ENCODE measurements at regions not wholly inside any gene's neighbourhood (a gene's known extent, or its start where the extent isn't known, plus 50 kb on each side); places are given as distances from the start of the nearest gene placed in this dataset.

DNA sequence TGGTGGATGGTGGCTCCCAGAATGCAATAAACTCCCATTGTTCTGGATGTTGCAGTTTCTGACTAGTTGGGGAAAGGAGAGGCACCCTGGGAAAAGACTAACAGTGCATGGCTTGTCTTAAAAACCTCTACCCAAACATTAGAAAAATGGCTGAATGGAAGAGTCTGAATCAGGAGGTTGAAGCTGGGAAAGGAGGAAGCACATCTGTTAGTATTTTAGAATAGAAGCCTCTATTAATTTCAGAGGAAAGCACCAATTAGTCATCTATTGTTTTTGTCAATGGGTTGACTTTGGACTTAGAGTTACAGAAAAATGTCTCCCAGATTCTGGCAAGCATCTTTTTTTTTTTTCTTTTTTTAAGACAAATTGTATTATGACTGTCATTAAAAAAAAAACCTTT lies 56.1 kb upstream of the ELMO1 start:
- peak; percentile 11 to 81 for DNase-seq (ENCODE audit: low read depth in 2 of 2)

DNA sequence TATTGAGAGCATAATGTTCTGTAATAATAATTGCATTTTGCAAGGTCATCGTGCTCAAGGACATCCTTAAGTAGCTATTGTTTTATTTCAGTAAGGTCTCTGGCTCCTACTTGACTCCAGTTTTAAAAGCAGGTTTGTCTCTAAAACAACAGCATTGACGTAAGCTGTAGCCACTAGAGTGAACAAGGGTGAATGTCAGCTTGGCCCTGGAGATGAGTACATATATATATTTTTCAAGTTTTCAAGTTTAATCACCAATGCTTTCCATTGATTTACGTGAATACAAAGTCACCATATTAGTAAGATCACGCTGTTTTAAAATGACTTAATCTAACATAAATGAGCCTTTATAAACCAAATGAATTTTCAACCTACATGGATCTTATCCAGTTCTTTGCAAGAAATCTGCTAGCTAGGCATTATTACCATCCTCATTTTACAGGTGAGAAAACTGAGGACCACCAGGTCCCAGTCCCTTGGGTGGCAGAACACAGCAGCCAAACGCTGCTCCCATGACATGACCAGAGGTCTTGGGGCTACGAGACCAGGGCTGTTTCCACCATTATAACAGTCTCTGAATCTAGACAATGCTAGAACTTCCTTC lies 57.2 kb upstream of the ELMO1 start:
- no peak for DNase-seq (ENCODE audit: low read depth in 2 of 2)

DNA sequence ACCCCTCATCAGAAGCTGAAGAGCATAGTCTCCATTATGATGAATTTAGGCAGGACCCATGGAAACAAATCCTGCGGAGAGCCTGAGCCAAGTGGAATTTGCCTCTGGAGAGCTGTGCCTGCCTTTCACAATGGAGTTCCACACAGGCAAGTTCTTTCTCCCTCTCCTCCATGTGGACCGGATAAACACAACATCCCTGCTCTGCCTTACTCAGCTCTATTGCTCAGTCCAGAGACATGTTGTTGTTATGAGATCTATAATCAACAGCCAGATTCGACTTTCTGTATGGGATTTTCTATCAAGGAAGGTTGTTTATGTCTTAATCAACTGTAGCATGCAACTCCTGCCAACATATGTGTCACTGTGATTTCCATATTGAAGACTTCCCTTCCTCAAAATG lies 59.5 kb upstream of the ELMO1 start:
- peak; percentile 5 to 16 for DNase-seq (ENCODE audit: low read depth in 2 of 2)

DNA sequence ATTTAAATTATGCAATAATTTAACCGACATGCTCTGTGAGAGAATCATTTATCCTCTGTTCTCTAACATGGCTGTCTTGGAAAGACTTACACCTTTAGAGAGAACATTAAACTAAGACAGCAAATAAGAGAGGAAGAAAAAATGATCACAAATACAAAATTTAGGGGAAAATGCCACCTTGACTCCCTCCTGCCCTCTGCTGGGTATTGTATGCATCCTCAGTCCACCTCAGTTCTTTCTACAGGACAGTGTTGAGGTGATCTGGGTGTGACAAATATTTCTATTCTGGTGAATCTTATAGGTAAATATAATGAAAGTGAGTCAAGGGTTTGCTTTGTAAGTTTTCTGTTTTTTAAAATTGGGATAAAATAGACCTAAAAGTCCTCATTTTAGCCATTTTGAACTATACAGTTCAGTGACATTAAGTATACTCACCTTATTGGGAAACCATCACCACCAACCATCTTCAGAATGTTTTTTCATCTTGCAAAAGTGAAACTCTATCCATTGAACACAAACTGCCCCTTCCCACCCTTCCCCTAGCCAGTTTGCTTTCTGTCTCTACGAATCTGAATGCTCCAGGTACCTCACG lies 61.5 kb upstream of the ELMO1 start:
- peak; percentile 41 to 66 for DNase-seq (ENCODE audit: low read depth in 2 of 2)

DNA sequence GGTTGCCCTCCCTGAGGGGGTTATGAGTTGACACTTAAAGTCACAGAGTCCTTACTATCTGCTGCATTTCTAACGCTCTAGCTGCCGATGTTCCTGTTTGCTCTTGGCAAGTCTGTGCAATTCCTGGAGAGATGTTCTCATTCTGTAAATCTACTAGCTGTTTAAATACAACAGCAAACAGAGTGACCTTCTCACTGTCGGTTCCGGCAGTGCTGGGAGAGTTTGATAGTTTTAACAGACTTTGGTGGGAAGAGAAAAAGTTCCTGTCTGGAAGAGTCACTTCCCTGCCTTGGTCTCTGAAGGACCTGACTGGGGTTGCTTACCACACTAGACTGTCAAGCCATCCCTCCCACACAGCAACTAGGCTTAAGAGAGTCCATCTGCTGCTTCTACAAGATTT lies 63.3 kb upstream of the ELMO1 start:
- DNase-seq (ENCODE audit: low read depth in 2 of 2): no peak

DNA sequence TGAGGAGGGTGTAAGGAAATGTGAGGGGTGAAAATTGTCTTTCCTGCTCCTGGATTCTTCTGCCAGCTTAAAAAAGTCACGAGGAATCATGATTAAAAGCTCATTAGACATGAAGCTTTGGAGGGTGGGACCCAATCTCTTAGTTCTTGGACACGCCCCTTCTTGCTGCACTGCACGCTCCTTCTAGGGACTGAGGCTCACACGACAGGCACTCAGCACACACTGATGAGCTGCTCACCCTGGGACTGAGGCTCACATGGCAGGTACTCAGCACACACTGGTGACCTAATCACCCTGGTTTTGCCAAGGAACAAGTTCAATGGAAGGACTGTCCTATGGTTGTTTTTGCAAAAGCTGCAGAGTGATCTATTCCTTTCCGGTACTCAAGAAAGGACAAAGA lies 65.8 kb upstream of the ELMO1 start:
- no peak for DNase-seq (ENCODE audit: low read depth in 2 of 2)

DNA sequence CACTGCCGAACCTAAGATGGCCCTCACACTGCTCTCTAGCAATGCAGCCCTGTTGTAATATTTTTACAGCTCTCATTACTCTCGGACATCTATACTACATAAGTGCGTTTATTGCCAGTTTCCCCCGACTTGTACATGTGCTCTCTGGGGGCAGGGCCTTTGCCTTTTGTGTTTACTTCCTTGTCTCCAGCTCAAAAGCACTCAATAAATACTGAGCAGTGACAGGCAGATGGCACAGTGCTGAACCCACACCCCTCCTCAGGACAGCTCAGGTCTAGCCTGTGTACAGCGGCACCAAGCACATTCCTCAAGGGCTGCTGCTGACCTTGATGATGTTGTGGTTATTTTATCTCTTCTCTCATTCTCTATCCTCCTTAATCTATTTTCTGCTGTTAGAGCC lies 68.0 kb upstream of the ELMO1 start:
- no peak for DNase-seq (ENCODE audit: low read depth in 2 of 2)

DNA sequence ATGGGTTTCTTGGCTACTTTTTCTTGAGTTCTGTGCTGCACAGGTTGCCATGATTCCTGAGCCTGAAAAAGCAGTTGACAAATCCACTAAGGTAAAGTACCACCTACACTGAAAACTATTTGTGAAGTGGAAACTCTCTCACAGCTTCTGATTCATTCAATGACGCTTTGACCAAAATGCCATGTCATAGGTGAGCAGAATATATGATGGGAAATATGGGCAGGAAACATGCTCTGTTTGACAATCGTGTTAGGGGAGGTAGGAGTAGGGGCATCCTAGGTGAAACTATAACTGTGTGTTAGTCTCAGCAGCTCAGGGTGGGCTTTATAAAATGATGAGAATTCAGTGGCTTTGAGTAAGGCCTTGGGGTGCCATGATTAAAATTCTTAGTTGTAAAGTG lies 69.6 kb upstream of the ELMO1 start:
- no peak for DNase-seq (ENCODE audit: low read depth in 2 of 2)

DNA sequence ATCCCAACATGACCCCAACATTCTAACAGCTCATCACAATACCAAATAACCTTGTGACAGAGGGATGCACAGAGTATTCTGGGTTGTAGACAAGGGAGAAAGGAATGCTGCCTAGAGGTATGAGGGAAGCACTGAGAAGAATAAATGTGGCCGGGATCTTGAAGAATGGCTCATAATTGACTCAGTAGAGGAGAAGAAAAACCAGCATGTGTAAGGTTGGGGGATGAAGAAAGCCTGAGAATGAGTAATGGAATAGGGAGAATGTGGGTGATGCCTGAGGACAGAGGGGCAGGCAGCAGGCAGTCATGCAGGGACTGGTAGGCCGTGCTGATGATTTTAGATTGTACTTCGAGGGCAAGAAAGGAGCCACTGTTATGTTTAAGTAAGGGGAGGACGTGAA lies 75.4 kb upstream of the ELMO1 start:
- DNase-seq (ENCODE audit: low read depth in 2 of 2): no peak

DNA sequence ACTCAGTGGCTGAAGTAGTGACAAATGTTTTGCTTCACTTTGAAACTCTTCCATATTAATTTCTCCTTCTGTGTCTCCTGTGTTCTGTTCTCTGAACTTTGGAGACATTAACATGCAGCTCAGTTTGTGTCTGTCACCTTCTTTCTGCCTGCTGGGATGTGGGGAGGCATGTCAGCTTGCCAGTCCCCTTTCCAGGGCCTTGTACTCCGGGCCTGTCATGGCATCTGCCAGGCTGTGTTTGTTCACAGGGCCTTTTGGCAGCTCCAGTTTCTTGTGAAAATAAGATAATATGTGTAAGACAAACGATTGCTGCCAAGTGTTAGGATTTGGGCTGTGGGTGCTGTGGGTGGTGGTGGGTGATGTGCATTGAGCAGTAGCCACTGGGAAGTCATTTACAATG lies 76.1 kb upstream of the ELMO1 start:
- DNase-seq (ENCODE audit: low read depth in 2 of 2): no peak

DNA sequence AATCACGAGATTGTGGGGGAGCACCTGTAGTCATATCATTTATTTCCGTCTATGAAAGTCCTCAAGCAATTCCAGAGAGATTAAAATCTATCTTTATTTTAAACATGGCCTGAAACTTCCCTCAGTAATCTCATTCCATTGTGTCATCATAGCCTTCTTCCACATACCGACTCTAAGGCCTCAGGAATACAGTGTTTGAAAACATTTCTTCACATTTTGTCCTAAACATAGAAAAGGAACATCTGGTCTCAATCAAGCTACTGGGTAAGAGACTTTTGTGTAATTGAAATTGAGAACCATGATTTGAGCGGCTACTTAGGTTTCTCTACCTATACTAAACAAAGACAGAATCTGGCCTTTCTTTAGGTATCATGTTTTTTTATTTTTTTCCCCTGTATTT lies 78.0 kb upstream of the ELMO1 start:
- no peak for DNase-seq (ENCODE audit: low read depth in 2 of 2)

DNA sequence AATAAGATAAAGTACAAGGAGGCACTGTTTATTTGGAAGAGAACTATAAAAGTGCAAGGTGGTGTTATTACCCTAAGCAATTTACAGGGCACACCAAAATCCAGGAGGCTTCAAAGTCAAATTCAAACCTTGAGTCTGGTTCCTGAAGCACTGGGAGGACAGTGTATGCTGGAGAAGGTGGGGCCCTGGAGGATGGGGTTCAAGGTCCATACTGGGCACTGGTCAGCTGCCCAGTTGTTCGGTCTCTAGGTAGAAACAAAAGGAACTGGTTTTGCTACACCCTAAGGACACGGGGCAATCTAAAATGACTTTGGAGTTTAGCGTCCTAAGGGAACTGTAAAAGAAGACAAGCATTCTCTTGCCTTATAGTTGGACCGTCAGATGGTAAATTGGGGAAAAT lies 78.4 kb upstream of the ELMO1 start:
- no peak for DNase-seq (ENCODE audit: low read depth in 2 of 2)

DNA sequence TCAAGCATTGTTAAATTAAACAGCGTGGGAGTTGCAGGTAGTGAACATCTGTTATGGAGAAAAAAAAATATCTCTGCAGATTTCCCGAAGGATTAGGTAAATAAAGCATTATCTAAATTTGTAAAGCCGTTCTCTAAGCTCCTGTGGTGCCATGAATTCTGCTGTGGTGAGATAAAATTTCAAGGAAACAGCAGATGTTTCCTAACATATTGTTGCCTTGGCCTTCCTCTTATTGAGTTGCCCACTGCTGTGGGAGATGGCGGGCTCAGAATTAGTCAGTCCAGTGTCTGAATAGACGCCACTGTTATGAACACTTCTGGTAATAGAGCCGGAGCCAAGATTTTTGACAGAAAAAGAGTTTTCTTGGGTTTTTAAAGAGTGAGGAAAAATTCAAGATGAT lies 82.6 kb upstream of the ELMO1 start:
- DNase-seq (ENCODE audit: low read depth in 2 of 2): peak; percentile 47 to 76

DNA sequence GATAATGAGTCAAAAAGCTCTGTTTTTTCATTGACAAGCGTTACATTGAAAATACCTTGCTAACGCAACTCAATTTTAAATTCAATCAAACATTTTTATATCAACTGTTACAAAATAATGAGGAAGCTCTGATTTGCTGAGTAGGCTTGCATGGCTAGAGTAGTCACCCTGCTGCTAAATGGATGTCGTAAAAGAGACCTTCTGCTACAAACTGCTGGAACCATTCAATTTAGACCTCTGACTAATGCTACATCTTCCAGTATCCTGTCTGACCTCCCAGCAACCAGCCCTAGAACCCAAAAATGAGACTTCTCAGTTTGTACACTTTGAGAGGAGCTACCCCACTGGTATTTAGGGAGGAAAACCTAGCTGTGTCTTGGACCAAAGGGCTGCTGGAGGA lies 84.0 kb upstream of the ELMO1 start:
- DNase-seq (ENCODE audit: low read depth in 2 of 2): no peak

DNA sequence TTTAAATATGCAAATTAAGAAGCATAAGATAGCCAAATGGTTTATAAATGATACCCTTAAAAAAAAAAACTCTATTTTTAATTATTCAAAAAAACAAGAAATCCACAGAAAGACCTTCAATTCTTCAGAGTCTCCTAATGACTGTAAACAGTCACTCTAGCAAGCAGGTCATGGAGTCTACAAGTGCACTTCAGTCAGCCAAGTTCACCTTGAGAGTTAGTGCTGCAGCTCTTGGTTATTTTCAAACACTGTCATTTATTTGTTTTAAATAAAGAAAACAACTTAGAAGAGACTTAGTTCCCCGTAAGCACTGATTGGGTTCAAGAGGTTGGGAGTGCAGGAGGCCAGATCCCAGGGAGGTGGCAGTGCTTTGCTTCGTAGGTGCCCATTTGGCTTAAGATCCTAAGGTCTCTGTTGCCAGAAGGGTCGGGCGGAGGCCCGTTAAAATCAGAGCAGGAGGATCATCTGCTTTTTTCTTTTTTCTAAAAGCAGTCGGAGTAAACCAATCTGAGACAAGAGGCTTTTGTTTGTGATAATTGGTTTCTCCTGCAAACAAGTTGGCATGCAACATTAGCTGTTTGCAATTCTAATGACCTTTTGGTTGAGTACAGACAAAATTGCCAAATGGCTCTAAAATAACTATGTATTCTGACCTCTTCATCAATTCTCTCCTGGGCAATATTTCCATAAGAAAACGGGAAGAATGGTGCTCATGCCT lies 86.4 kb upstream of the ELMO1 start:
- no peak for DNase-seq (ENCODE audit: low read depth in 2 of 2)

DNA sequence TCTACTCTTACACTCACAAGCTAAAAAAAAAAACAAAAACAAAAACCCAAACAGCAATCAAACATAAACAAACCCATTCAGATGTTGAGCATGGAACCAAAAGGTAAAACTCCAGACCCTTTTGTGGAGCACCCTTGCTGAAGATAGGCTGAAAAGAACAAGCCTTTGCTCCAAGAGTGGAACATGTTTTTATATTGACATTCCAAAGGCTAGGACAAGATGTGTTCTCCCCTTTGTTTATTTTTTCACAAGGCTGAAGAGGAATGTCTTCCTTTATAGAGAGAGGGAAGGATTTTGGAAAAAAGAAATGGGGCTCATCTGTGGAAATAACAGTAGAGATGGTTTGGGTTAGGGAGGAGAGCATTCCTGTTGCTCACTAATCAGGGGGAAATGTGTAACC lies 87.2 kb upstream of the ELMO1 start:
- no peak for DNase-seq (ENCODE audit: low read depth in 2 of 2)

DNA sequence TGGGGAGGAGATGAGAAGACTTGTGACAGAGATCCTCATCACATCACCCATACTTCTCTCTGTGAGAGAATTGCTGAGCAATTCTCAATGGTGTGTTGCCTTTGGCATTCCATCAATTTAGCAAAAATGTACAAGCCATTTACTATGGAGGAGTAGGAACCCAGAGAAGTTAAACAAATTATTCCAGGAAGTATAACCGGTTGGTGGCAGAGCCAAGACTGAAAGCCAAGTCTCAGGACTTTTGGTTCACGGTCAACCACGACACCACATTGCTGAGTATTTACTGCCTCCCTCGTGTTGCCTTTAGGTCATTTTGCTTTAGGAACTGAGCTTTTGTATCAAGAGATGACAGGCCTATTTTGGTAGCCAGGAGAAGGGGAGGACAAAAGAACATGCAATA lies 88.0 kb upstream of the ELMO1 start:
- no peak for DNase-seq (ENCODE audit: low read depth in 2 of 2)

DNA sequence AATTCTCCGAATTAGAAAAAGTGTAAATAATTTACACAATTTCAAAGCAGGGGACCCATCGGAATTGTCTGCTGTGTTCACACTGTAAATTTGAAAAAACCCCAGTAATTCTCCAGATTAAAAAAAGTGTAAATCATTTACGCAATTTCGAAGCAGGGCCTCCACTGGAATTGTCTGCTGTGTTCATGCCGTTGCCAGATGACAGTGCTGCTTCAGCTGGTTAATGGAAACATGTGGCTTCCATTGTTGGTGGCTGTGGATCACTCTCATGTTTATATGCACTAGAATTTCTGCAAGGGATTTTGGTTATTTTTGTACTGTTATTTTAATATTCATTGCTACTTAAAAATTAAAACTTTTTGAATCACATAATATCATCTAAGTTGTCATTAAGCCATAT lies 88.8 kb upstream of the ELMO1 start:
- DNase-seq (ENCODE audit: low read depth in 2 of 2): no peak

DNA sequence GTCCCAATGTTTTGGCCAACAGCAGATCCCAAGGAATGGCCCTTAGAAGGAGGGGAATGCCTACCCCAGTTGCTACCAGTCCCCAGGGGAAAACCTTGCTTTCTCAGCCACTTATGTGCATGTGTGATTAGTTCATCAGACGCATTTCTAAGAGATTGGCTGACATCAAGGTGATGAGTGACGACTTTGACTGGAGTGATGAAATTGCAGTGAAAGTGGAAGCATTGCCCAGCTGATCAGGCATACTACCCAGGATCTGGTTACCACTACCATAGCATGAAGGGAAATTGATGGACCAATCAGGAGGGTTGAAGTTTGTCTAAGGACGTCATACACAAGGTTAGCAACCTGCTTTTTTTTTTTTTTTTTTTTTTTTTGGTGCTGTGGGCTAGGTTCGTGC lies 90.3 kb upstream of the ELMO1 start:
- no peak for DNase-seq (ENCODE audit: low read depth in 2 of 2)

DNA sequence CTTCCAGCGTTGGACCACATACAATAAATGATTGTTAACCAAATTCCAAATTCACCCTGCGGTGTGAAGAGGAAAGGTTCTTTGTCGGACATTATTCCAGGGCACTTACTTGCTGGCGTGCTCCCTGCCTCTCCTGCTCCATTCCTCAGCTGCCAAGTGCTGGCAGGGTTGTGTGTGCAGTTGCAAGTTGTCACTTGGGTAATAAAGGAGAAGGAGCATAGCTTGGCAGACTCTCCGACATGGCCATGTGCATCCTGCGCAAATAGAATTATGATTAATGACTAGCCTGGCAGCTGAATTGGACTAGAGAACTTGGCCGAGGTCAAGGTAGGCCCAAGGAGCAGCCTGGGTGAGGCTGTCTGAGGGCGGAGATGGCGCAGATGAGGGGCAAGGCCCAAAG lies 92.3 kb upstream of the ELMO1 start:
- DNase-seq (ENCODE audit: low read depth in 2 of 2): no peak

DNA sequence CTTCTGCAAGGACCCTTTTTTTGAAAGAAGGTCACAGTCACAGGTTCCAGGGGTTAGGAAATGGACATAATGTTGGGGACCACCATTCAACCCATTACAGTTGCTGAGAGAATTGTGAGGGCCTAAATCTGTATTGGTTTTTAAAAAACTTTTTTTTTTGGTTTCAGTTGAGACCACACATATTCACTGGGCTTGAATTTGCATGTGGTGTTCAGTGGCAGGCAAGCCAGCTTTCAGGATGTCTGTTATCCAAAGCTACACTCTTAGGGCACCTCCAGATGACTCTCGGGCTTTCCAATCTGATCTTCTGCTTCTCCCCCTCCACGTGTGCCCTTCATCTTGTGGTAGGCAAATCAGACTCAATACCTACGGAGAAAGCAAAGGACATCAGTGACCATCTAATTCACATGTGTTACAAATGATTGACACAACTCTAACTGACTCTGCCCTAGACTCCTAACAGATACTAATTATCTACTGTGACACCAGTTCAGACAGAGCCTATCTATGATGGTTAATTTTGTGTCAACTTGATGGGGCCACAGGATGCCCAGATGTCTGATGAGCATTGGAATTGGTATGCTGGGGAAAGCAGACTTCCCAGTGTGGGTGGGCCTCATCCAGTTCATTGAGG lies 93.3 kb upstream of the ELMO1 start:
- DNase-seq (ENCODE audit: low read depth in 2 of 2): no peak

DNA sequence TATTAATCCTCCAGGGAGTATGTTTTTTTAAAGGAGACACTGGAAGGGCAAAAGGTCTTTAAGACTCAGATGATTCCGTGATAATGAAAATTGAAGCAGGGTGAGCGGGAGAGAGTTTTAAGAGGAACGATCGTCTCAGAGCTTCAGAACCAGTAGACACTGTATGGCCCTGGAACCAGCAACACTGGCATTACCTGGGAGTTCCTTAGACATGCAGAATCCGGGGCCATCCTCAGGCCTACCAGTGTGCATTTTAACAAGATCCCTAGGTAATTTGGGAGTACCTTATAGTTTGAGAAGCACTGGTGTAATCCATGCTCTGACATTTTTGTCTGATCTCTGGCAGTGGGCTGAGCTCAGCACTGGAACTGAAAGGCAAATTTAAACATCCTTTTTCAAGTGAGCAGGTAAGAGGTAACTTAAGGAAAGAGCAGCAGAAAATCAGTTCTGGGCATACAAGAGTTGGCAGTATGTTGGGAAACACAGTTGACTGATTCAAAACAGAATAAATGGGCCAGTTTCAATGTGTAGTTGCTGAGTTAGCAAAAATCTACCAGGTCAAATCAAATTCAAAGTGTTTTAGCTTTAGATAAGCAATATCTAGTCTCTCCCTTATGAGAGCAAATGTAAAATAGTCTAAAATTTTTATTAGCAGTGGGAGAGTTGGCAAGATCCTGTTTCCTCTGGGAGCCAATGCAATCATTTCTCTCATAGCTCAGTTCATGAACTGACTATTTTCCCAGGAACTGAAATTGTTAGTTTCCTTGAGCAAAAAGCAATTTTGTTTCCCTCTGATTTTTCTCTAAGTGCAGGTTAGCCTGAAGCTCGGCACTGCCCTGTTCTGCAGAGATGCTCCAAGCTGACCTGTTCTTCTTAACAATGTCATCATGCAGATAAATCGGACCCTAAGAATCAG lies 97.2 kb upstream of the ELMO1 start:
- no peak for DNase-seq (ENCODE audit: low read depth in 2 of 2)

All from lung microvascular endothelial cell (primary cell).